Activated CD8-positive, alpha-beta memory T cell treated with anti-CD3 and anti-CD28 coated beads, Interleukin-2, amount 10 ng/mL, durations not matched to agents 7 days and 5 days (primary cell): ENCODE measurements at regions not wholly inside any gene's neighbourhood (a gene's known extent, or its start where the extent isn't known, plus 50 kb on each side); places are given as distances from the start of the nearest gene placed in this dataset.

Experiments used
- ATAC-seq: fragments of 150-1000 bp; cut with Tn5 transposase; one replicate; pipeline ENCODE4 v1.10.0; 2021; ENCODE audit warnings: moderate library complexity
- CTCF ChIA-PET: fragments of 350-600 bp; sonication (Branson Sonifier 250); formaldehyde crosslinking; loops from one replicate; lab custom pipeline; 2021; ENCODE audit warnings: antibody characterized with exemption; lab: Charles Lee
- DNase-seq: peaks from one replicate; pipeline ENCODE4 v3.0.0-alpha.2; 2020
- H3K27ac Mint-ChIP-seq: one replicate; pipeline ENCODE4 v1.8.0; 2021; ENCODE audit warnings: mild to moderate bottlenecking, mixed read lengths
- H3K27me3 Mint-ChIP-seq: one replicate; pipeline ENCODE4 v1.8.0; 2021; ENCODE audit warnings: mixed read lengths
- H3K36me3 Mint-ChIP-seq: one replicate; pipeline ENCODE4 v1.8.0; 2021; ENCODE audit warnings: mild to moderate bottlenecking, mixed read lengths
- H3K4me1 Mint-ChIP-seq: one replicate; pipeline ENCODE4 v1.8.0; 2021; ENCODE audit warnings: mixed read lengths
- H3K4me3 Mint-ChIP-seq: one replicate; pipeline ENCODE4 v1.8.0; 2021; ENCODE audit warnings: mild to moderate bottlenecking, moderate library complexity, mixed read lengths
- H3K9me3 Mint-ChIP-seq: one replicate; pipeline ENCODE4 v1.8.0; 2022; ENCODE audit warnings: low read depth, mixed read lengths

DNA sequence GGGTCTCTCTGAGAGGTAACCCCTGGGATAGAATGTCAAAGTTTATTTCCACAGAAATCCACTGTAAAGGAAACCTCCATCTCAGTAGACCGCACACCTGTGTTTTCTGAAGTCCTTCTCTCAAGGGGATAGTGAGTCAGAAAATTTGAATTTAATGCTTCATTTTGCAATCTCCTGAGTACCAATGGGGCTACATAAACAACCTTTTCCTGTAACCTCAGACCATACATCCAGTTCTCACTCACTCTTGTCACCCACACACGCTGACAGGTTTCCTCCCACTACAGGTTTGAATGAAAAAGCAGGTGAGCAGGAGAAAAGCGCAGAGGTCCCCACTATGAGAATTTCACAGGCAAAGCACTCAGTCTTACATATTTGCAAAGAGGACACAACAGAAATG, 165.3 kb upstream of the MCTP2 start:
- H3K27me3 Mint-ChIP-seq, result peaks cover 27% of the 10 kb centered on the region
- H3K27ac Mint-ChIP-seq, result no peak overlapping the region
- DNase-seq, result no peak
- no peaks in the 10 kb centered on the region for H3K36me3 Mint-ChIP-seq
- CTCF ChIA-PET, result no interaction called here
- H3K4me3 Mint-ChIP-seq, result no peak overlapping the region
- H3K4me1 Mint-ChIP-seq, result no peaks in the 10 kb centered on the region
- ATAC-seq, result no peak
- H3K9me3 Mint-ChIP-seq, result no peaks in the 10 kb centered on the region

- no peaks in the 10 kb centered on the region for H3K9me3 Mint-ChIP-seq
- ATAC-seq (no peak), DNase-seq (no peak)
- CTCF ChIA-PET, result no interaction called here
- no peaks in the 10 kb centered on the region for H3K4me1 Mint-ChIP-seq
- H3K4me3 Mint-ChIP-seq, result no peak overlapping the region
- H3K36me3 Mint-ChIP-seq, result no peaks in the 10 kb centered on the region
- H3K27ac Mint-ChIP-seq, result no peak overlapping the region
- H3K27me3 Mint-ChIP-seq, result peaks cover 24% of the 10 kb centered on the region
These were observed 166.6 kb upstream of the MCTP2 start for GRCh38 chr15:94064676-94065313.

- DNase-seq, result no peak
- H3K4me3 Mint-ChIP-seq, result no peak overlapping the region
- no peaks in the 10 kb centered on the region for H3K9me3 Mint-ChIP-seq
- no peak for ATAC-seq
- no peak overlapping the region for H3K27ac Mint-ChIP-seq
- H3K36me3 Mint-ChIP-seq, result no peaks in the 10 kb centered on the region
- peaks cover 39% of the 10 kb centered on the region for H3K27me3 Mint-ChIP-seq
- no peaks in the 10 kb centered on the region for H3K4me1 Mint-ChIP-seq
- CTCF ChIA-PET, result no interaction called here
These were observed 170.3 kb upstream of the MCTP2 start for GRCh38 chr15:94061041-94061440.

GRCh38 chr15:94059013-94059587, 172.3 kb upstream of the MCTP2 start:
- CTCF ChIA-PET, result no interaction called here
- Mint-ChIP-seq H3K27ac (no peak overlapping the region), H3K4me1 (no peaks in the 10 kb centered on the region), H3K27me3 (peaks cover 34% of the 10 kb centered on the region), H3K4me3 (no peak overlapping the region), H3K36me3 (no peaks in the 10 kb centered on the region), H3K9me3 (no peaks in the 10 kb centered on the region)
- ATAC-seq (no peak), DNase-seq (no peak)

DNA sequence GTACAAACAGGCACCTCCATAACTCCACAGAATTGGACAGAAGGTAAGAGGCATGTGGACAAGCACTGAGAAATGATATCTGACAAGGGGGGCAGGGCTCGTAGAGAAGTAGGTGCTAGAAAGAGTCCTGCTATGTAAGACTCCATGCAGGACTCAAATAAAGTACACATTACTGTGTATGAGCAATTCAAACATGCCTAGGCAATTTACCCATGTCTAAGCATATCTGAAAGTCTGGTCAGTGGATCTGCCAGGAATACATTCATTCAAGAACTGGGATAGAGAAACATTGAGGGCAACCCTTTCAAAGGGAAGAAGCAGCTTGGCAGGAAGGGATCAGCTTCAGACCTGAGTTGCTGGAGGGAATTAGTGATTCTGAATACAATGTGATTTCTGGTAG, 174.1 kb upstream of the MCTP2 start:
- DNase-seq (no peak), ATAC-seq (no peak)
- H3K4me3 Mint-ChIP-seq, result no peak overlapping the region
- no peaks in the 10 kb centered on the region for H3K9me3 Mint-ChIP-seq
- H3K4me1 Mint-ChIP-seq, result no peaks in the 10 kb centered on the region
- no peaks in the 10 kb centered on the region for H3K36me3 Mint-ChIP-seq
- peaks cover 34% of the 10 kb centered on the region for H3K27me3 Mint-ChIP-seq
- CTCF ChIA-PET, result no interaction called here
- no peak overlapping the region for H3K27ac Mint-ChIP-seq

DNA sequence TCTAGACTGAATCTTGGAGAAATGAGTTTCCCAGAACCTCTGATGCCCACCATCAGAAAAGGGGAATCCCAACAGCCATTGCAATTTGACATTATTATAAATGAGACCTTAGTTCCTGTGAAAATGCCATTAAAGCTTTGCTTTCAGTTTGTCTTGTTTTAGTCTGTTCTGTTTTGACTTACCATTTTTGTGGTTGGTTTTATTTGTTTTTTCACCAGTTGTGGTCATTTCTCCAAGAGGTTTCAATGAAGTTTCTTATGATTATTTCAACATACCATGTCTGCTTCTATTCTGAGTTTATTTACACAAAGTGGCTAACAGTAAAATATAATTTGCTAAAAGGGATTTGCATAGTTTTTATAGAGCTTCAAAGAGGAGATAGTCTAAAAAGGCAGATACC, 175.0 kb upstream of the MCTP2 start:
- Mint-ChIP-seq H3K9me3 (no peaks in the 10 kb centered on the region), H3K27me3 (peaks cover 28% of the 10 kb centered on the region), H3K4me3 (no peak overlapping the region), H3K27ac (no peak overlapping the region), H3K36me3 (no peaks in the 10 kb centered on the region), H3K4me1 (no peaks in the 10 kb centered on the region)
- no peak for ATAC-seq
- CTCF ChIA-PET, result no interaction called here
- no peak for DNase-seq

GRCh38 chr15:94053626-94054025, 177.7 kb upstream of the MCTP2 start:
- Mint-ChIP-seq H3K36me3 (no peaks in the 10 kb centered on the region), H3K27me3 (peaks cover 10% of the 10 kb centered on the region), H3K9me3 (no peaks in the 10 kb centered on the region), H3K4me1 (no peaks in the 10 kb centered on the region), H3K27ac (no peak overlapping the region), H3K4me3 (no peak overlapping the region)
- DNase-seq, result no peak
- CTCF ChIA-PET, result no interaction called here
- no peak for ATAC-seq

- CTCF ChIA-PET, result no interaction called here
- Mint-ChIP-seq H3K9me3 (no peaks in the 10 kb centered on the region), H3K4me1 (no peaks in the 10 kb centered on the region), H3K4me3 (no peak overlapping the region), H3K27me3 (peaks cover 10% of the 10 kb centered on the region), H3K36me3 (no peaks in the 10 kb centered on the region), H3K27ac (no peak overlapping the region)
- no peak for ATAC-seq
- DNase-seq, result no peak
These were observed 178.7 kb upstream of the MCTP2 start for GRCh38 chr15:94052711-94053110.

GRCh38 chr15:94047566-94047965, 183.8 kb upstream of the MCTP2 start:
- H3K27ac Mint-ChIP-seq, result no peak overlapping the region
- H3K36me3 Mint-ChIP-seq, result no peaks in the 10 kb centered on the region
- no peaks in the 10 kb centered on the region for H3K27me3 Mint-ChIP-seq
- DNase-seq, result no peak
- no peak overlapping the region for H3K4me3 Mint-ChIP-seq
- ATAC-seq, result no peak
- CTCF ChIA-PET, result no interaction called here
- no peaks in the 10 kb centered on the region for H3K9me3 Mint-ChIP-seq
- no peaks in the 10 kb centered on the region for H3K4me1 Mint-ChIP-seq

DNA sequence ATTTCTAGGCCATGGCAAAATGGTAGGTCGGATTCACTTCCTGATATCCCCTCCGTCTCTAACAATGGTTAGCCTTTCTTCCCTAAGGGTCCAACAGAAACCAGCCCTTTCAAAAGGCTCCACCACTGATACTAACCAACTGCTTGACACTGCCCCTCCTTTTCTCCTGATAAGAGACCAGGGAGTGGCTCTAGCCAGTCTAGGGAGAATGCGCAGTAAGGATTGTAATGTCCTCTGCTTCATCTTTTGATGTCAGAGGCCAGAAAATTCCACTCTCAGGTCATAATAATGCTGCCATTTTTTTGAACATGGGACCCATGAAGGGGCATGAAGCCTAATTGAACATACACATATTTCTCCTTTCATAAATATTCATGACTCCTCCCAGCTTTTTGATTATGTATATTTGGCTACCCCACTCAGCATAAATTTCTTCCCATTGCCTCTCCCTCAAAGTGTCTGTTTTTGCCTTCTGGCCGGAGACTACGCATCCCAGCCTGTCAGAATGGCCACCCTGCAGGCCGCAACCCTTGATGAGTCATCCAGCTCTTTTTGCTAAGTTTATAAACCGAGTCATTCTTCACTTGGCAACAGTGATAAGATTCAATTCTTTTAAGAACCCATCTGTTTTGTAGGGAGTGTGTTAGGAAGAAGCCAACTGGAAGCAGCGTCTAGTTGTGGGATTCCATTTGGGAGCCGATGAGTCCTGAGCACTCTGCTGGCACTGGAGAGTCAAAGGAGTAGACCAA, 189.0 kb upstream of the MCTP2 start:
- Mint-ChIP-seq H3K4me3 (no peak overlapping the region), H3K27me3 (peaks cover 15% of the 10 kb centered on the region), H3K4me1 (no peaks in the 10 kb centered on the region), H3K27ac (no peak overlapping the region), H3K36me3 (no peaks in the 10 kb centered on the region), H3K9me3 (no peaks in the 10 kb centered on the region)
- DNase-seq (no peak), ATAC-seq (no peak)
- CTCF ChIA-PET, result no interaction called here

- DNase-seq, result no peak
- no peak for ATAC-seq
- Mint-ChIP-seq H3K4me3 (no peak overlapping the region), H3K27me3 (peaks cover 16% of the 10 kb centered on the region), H3K9me3 (no peaks in the 10 kb centered on the region), H3K4me1 (no peaks in the 10 kb centered on the region), H3K27ac (no peak overlapping the region), H3K36me3 (no peaks in the 10 kb centered on the region)
- CTCF ChIA-PET, result no interaction called here
These were observed 189.6 kb upstream of the MCTP2 start for GRCh38 chr15:94041746-94042145.

GRCh38 chr15:94040541-94041248, 190.7 kb upstream of the MCTP2 start:
- no peaks in the 10 kb centered on the region for H3K4me1 Mint-ChIP-seq
- no peak for DNase-seq
- no peak overlapping the region for H3K27ac Mint-ChIP-seq
- ATAC-seq, result no peak
- no peaks in the 10 kb centered on the region for H3K36me3 Mint-ChIP-seq
- CTCF ChIA-PET, result no interaction called here
- H3K27me3 Mint-ChIP-seq, result peaks cover 18% of the 10 kb centered on the region
- H3K4me3 Mint-ChIP-seq, result no peak overlapping the region
- no peaks in the 10 kb centered on the region for H3K9me3 Mint-ChIP-seq

GRCh38 chr15:94036156-94036555, 195.2 kb upstream of the MCTP2 start:
- no peaks in the 10 kb centered on the region for H3K9me3 Mint-ChIP-seq
- H3K4me3 Mint-ChIP-seq, result no peak overlapping the region
- ATAC-seq, result no peak
- H3K36me3 Mint-ChIP-seq, result no peaks in the 10 kb centered on the region
- no peaks in the 10 kb centered on the region for H3K4me1 Mint-ChIP-seq
- CTCF ChIA-PET, result interaction anchor here (0.9 to 1.6 kb wide), 2 partner anchors 13 to 84 kb away, joined by 3 to 4 read pairs; no protein-coding TSS in a partner anchor
- no peak for DNase-seq
- peaks cover 23% of the 10 kb centered on the region for H3K27me3 Mint-ChIP-seq
- H3K27ac Mint-ChIP-seq, result no peak overlapping the region

- Mint-ChIP-seq H3K4me1 (no peaks in the 10 kb centered on the region), H3K27me3 (peaks cover 24% of the 10 kb centered on the region), H3K9me3 (no peaks in the 10 kb centered on the region), H3K36me3 (no peaks in the 10 kb centered on the region), H3K27ac (no peak overlapping the region), H3K4me3 (no peak overlapping the region)
- CTCF ChIA-PET, result interaction anchor here (1.2 kb wide), 1 partner anchor 86 kb away, joined by 3 read pairs; no protein-coding TSS in a partner anchor
- DNase-seq (no peak), ATAC-seq (no peak)
These were observed 197.7 kb upstream of the MCTP2 start for GRCh38 chr15:94033683-94034020.
